Activated naive CD8-positive, alpha-beta T cell (primary cell): ENCODE measurements at regions not wholly inside any gene's neighbourhood (a gene's known extent, or its start where the extent isn't known, plus 50 kb on each side); places are given as distances from the start of the nearest gene placed in this dataset.

Experiments used
- H3K27ac Mint-ChIP-seq: one replicate; pipeline ENCODE4 v1.8.0; 2021; ENCODE audit warnings: mixed read lengths
- H3K27me3 Mint-ChIP-seq: one replicate; pipeline ENCODE4 v1.8.0; 2021; ENCODE audit warnings: mixed read lengths
- H3K36me3 Mint-ChIP-seq: one replicate; pipeline ENCODE4 v1.8.0; 2021; ENCODE audit warnings: mixed read lengths
- H3K4me1 Mint-ChIP-seq: one replicate; pipeline ENCODE4 v1.8.0; 2021; ENCODE audit warnings: low read depth, mixed read lengths
- H3K4me3 Mint-ChIP-seq: one replicate; pipeline ENCODE4 v1.8.0; 2021; ENCODE audit warnings: mild to moderate bottlenecking, mixed read lengths
- H3K9me3 Mint-ChIP-seq: one replicate; pipeline ENCODE4 v1.8.0; 2021; ENCODE audit warnings: low read depth, mixed read lengths

DNA sequence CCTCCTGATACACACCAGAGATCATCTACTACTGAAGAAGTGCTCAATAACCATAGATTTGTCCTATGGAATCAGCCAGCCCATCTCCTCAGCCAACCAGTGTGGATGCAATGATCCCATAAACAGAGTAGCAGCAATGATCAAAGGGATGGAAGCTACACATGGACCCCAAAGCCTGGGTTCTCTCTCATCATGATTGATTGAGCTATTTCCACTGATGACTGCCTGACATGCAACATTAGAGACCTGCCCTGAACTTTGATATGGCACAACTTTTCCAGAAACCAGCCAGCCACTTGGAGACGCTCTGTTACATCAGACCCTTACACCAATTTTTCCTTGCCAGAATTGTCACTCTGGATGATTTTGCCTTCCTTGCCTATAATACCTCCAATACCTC is 471.6 kb downstream of the BUD13 start:
- H3K4me1 Mint-ChIP-seq, result no peaks in the 10 kb centered on the region
- H3K4me3 Mint-ChIP-seq, result no peak overlapping the region
- no peaks in the 10 kb centered on the region for H3K36me3 Mint-ChIP-seq
- H3K9me3 Mint-ChIP-seq, result no peaks in the 10 kb centered on the region
- H3K27ac Mint-ChIP-seq, result no peak overlapping the region
- peaks cover 4% of the 10 kb centered on the region for H3K27me3 Mint-ChIP-seq

DNA sequence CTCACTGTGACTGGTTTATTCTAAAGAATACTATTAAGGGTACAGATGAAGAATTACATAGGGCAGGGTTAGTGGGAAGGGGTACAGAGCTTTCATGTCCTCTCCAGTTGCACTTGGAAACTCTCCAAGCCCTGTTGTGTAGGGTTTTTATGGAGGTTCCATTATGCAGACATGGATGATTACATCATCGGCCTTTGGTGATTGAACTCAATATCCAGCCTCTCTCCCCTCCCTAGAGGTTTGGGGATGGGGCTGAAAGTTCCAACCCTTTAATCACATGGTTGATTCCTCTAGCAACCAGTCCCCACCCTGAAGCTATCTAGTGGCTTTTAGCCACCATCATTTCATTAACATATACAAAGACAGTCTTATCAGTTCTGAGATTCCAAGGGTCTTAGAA is 472.6 kb downstream of the BUD13 start:
- H3K9me3 Mint-ChIP-seq, result no peaks in the 10 kb centered on the region
- no peaks in the 10 kb centered on the region for H3K36me3 Mint-ChIP-seq
- no peak overlapping the region for H3K4me3 Mint-ChIP-seq
- H3K4me1 Mint-ChIP-seq, result no peaks in the 10 kb centered on the region
- peaks cover 2% of the 10 kb centered on the region for H3K27me3 Mint-ChIP-seq
- H3K27ac Mint-ChIP-seq, result no peak overlapping the region

DNA sequence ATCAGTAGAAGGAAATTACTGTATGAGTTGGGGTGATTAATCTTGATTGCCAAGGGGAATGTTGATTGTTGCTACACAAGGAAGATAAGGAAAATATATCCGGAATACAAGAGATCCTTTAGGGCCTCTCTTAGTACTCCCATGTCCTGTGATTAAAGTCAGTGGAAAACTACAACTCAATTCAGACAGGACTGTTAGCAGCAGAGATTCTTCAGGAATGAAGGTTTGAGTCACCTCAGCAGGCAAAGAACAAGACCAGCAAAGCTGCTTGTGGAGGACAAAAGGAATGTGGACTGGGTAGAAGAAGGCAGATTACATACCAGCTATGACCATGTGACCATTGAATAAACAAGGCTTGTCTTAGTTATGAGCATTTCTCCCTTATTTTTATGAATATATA is 478.2 kb downstream of the BUD13 start:
- Mint-ChIP-seq H3K27ac (no peak overlapping the region), H3K36me3 (no peaks in the 10 kb centered on the region), H3K4me3 (no peak overlapping the region)

DNA sequence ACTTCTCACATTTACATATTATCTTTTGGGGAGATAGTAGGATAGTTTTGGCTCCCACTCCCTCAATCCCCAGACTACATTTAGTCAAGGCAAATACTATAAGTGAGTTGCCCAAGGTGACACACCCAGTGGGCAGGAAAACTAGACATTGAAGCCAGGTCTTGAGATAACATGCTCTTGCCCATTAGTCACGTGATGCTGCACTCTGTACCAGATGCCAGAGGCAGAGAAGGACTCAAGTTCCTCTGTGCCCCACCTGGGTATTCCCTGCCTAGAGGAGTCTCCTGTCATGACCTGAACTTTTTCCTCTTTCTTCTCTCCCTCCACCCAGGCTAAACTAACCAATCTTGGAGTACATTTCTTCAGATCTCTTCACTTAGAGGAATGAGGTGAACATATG is 484.9 kb downstream of the BUD13 start:
- Mint-ChIP-seq H3K4me1 (no peaks in the 10 kb centered on the region), H3K9me3 (no peaks in the 10 kb centered on the region), H3K36me3 (no peaks in the 10 kb centered on the region), H3K4me3 (no peak overlapping the region), H3K27me3 (no peaks in the 10 kb centered on the region), H3K27ac (no peak overlapping the region)

More for the DNA sequence above, 478.2 kb downstream of the BUD13 start:
- Mint-ChIP-seq H3K4me1 (no peaks in the 10 kb centered on the region), H3K27me3 (no peaks in the 10 kb centered on the region), H3K9me3 (no peaks in the 10 kb centered on the region)

DNA sequence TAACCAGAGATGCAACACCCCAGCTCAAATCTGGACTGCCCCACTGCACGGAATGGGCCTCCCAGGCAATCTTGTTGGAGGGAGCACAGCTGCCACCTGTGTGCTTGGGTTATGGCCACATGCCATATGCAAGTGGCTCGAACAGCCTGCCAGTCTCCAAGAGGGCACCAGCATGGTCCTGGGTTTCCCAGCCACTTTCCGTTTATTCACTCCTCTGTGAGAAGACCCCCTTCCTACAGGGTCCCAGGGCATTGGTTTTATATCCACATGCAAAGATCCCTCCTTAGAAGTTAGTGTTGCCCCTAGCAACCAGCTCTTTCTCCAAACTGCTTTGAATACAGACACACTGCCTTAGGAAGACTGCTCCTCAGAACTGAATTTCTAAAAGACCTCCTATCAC is 487.8 kb downstream of the BUD13 start:
- Mint-ChIP-seq H3K27me3 (peaks cover 1% of the 10 kb centered on the region), H3K4me1 (no peaks in the 10 kb centered on the region), H3K27ac (no peak overlapping the region), H3K4me3 (no peak overlapping the region), H3K36me3 (no peaks in the 10 kb centered on the region), H3K9me3 (no peaks in the 10 kb centered on the region)

DNA sequence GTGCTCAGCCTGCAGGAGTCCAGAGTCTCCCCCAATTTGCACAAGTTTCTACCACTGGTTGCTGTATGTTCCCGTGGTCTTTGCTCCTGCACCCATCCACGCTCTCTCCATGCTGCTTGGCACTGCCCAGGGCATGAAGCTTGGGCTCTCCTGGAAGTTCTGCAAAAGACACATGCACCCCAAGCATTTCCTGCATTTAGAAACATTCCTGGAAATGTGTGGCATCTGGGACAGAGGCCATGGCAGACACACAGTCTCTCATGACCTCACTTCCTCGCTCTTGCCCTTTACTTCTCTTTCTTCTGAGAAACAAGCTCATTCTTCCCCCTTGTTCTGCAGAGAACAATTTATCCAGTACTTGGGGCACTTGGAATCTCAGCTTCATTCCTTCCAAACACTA is 489.5 kb downstream of the BUD13 start:
- H3K27me3 Mint-ChIP-seq, result peaks cover 1% of the 10 kb centered on the region
- no peaks in the 10 kb centered on the region for H3K36me3 Mint-ChIP-seq
- no peaks in the 10 kb centered on the region for H3K4me1 Mint-ChIP-seq
- no peak overlapping the region for H3K4me3 Mint-ChIP-seq
- no peaks in the 10 kb centered on the region for H3K9me3 Mint-ChIP-seq
- no peak overlapping the region for H3K27ac Mint-ChIP-seq

DNA sequence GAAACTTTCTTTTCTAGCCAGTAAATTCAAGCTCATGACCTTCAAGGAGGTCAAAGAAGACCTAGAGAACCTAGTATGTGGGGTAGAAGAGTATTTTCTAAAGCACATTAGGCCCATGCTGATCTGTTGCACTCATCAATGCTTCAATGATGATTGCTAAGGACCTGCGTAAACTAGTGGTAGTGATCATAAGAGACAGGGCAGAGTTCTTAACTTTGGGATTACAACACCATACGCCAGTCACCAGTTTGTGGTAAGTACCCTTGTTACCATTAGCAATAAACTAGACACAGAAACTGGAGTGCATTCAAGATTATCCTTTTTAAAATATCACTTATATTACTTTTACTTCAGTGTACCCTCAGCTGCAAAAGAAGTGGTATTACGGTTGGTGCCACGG is 490.3 kb downstream of the BUD13 start:
- Mint-ChIP-seq H3K27me3 (peaks cover 1% of the 10 kb centered on the region), H3K36me3 (no peaks in the 10 kb centered on the region), H3K4me3 (no peak overlapping the region), H3K4me1 (no peaks in the 10 kb centered on the region), H3K27ac (no peak overlapping the region), H3K9me3 (no peaks in the 10 kb centered on the region)

DNA sequence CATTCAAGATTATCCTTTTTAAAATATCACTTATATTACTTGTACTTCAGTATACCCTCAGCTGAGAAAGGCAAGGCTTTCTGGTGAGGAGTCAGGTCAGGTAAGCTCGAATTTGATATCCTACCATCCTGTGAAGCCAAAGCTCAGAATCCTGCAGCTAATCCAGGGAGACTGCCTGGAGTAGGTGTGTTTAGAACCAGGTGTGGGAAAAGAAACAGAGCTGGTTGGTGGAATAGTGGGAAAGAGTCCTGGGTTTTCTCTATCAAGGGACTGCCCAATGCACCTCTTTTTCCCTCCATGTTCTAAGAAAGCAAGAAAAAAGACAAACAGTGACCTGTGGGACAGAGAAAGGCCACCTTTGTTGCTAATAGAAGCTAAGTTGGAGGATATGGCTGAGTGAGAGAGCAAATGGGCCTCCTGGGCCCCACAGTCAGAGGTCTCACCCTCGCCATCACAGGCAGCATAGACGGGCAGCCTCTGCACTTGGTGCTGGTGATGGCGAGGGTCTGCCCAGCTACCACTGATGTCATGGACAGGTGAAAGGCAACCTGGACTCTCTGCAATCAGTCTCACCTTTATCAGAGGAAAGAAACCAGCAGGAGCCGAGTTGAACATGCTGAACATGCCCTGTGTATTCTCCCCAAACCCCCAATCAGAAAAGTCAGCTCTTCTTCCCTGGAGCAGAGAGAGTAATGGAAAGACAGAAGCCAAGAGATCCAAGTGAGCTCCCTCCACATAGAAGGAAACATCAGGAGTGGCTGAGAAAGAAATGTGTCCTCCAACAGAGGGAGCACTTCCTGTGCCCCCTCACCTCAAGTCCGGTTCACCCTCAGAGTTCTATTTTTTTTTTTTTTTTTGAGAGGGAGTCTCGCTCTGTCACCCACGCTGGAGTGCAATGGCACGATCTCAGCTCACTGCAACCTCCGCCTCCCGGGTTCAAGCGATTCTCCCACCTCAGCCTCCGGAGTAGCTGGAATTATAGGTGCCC is 491.3 kb downstream of the BUD13 start:
- H3K36me3 Mint-ChIP-seq, result no peaks in the 10 kb centered on the region
- no peaks in the 10 kb centered on the region for H3K9me3 Mint-ChIP-seq
- H3K27me3 Mint-ChIP-seq, result peaks cover 1% of the 10 kb centered on the region
- no peaks in the 10 kb centered on the region for H3K4me1 Mint-ChIP-seq
- H3K27ac Mint-ChIP-seq, result no peak overlapping the region
- H3K4me3 Mint-ChIP-seq, result no peak overlapping the region

DNA sequence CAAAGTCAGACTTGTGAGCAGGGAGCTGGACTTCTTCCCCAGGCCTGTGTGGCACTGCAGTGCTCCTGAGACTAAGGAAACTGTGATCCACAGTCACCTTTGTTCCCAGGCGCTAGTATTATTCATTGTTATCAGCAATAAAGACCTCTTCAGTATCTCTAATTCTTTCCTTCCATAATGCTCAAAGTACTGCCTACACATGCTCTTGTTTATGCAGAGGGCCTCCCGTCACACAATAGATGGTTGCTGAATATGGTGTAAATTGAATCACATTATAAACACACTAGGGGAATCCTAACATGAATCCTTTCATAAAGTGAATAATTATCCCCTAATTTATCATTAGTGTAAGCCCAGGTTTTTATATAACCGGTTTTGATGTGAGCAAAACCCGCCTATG is 493.3 kb downstream of the BUD13 start:
- no peaks in the 10 kb centered on the region for H3K9me3 Mint-ChIP-seq
- H3K27me3 Mint-ChIP-seq, result peaks cover 1% of the 10 kb centered on the region
- H3K27ac Mint-ChIP-seq, result no peak overlapping the region
- H3K36me3 Mint-ChIP-seq, result no peaks in the 10 kb centered on the region
- peaks cover 2% of the 10 kb centered on the region for H3K4me1 Mint-ChIP-seq
- no peak overlapping the region for H3K4me3 Mint-ChIP-seq

DNA sequence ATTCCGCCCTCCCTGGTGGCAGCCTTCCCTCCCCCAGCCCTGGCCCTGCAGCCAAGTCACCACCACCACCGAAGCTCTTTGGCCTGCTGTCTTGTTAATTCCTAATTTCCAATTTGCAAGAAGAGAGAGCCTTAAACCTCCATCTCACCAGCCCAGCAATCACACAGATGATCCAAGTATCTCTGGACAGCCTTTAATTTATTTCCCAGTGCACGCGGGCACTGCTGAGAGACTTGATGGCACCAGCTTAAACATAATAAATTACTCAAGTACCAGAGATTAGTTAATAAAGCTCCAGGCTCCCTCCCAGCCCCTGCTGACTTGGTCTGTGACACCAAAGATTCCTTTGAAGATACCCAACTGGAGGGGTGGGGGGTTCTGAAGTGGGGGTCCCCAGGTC is 494.7 kb downstream of the BUD13 start:
- Mint-ChIP-seq H3K4me3 (no peak overlapping the region), H3K36me3 (no peaks in the 10 kb centered on the region), H3K4me1 (peaks cover 2% of the 10 kb centered on the region), H3K27me3 (peaks cover 6% of the 10 kb centered on the region), H3K27ac (no peak overlapping the region), H3K9me3 (no peaks in the 10 kb centered on the region)

DNA sequence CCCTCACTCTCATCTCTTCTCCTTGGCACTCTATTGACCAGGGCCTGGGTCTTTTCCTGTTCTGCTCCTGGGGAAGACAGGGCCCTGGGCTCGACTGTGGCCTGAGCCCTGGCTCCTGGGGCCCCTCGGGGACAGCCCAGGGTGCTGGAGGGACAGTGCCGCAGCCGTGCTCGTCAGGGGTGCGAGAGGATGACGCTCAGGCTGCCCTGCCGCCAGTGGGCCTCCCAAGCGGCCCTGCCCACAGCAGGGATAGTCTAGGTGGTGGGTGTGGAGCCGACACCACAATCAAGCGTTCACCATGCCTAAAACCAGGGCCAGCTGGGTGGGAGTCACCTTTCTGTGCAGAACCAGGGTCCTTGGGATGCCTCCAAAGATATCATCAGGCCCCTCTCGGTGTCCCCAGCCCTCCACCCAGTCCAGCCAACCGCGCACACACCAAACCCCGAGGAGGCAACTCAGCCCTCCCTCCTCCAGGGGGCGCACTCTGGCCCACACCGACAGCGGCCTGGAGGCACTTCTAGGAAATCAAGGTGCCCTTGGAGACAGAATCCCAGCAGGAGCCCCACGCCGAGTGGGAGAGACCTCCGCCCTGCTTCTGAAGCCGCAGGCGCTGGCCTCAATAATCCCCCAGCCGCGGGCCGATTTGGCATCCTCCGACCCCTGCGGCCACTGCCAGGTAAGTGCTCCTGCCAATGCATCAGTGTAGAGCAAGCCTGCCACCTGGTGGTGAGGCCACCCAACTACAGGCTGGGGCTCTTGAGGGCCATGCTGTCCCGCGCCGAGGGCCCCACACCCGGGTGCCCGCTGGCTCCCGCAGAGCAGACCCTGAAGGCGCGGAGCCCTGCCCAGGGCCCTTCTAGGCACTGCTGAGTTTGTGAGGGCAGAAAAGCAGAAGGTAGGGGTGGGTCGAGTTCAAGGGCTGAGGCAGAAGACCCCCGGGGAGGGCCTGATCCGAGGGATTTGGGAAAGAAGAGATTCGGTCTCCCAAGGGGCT is 496.4 kb downstream of the BUD13 start:
- no peak overlapping the region for H3K27ac Mint-ChIP-seq
- H3K27me3 Mint-ChIP-seq, result peaks cover 7% of the 10 kb centered on the region
- peaks cover 2% of the 10 kb centered on the region for H3K4me1 Mint-ChIP-seq
- no peaks in the 10 kb centered on the region for H3K36me3 Mint-ChIP-seq
- H3K9me3 Mint-ChIP-seq, result no peaks in the 10 kb centered on the region
- H3K4me3 Mint-ChIP-seq, result no peak overlapping the region

DNA sequence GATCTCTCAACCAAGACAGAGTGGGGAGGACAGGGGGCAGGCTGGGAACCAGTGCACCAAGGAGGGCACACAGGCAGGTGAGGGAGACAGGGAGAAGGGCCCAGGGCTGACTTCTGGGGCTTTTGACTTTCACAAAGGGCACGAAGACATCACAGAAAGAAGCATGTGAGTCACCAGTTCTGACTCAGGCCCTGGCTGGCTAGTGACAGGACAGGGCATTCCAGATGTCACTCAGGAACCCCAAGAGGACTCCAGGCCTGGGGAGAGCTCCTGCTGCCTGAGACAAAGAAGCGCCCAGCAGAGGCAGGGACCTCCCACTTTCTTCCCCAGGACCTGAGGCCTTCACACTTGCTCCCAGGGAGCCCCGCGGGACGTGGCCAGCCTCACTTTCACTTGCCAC is 497.2 kb downstream of the BUD13 start:
- H3K4me3 Mint-ChIP-seq, result no peak overlapping the region
- peaks cover 2% of the 10 kb centered on the region for H3K4me1 Mint-ChIP-seq
- H3K9me3 Mint-ChIP-seq, result no peaks in the 10 kb centered on the region
- no peak overlapping the region for H3K27ac Mint-ChIP-seq
- peaks cover 7% of the 10 kb centered on the region for H3K27me3 Mint-ChIP-seq
- H3K36me3 Mint-ChIP-seq, result no peaks in the 10 kb centered on the region

DNA sequence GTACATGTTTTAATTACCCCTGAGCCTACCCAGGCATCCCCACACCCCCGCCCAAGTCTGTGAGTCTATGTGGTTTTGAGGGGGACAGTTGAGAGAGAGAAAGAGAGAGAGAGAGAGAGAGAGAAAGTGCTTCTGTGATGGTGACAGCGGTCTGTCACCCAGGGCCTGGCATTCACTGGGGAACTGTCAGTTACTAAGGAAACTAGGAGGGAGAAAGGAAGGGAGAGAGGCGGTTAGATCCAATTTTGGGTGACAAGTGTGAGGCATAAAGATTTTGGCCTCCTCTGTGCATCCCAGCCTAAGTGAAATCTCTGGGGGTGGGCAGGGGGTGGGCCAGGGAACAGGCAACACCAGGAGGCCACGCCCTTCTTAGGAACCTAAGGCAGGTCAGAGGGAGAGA is 498.3 kb downstream of the BUD13 start:
- H3K27ac Mint-ChIP-seq, result no peak overlapping the region
- H3K9me3 Mint-ChIP-seq, result no peaks in the 10 kb centered on the region
- peaks cover 7% of the 10 kb centered on the region for H3K27me3 Mint-ChIP-seq
- no peak overlapping the region for H3K4me3 Mint-ChIP-seq
- H3K4me1 Mint-ChIP-seq, result peaks cover 2% of the 10 kb centered on the region
- no peaks in the 10 kb centered on the region for H3K36me3 Mint-ChIP-seq

DNA sequence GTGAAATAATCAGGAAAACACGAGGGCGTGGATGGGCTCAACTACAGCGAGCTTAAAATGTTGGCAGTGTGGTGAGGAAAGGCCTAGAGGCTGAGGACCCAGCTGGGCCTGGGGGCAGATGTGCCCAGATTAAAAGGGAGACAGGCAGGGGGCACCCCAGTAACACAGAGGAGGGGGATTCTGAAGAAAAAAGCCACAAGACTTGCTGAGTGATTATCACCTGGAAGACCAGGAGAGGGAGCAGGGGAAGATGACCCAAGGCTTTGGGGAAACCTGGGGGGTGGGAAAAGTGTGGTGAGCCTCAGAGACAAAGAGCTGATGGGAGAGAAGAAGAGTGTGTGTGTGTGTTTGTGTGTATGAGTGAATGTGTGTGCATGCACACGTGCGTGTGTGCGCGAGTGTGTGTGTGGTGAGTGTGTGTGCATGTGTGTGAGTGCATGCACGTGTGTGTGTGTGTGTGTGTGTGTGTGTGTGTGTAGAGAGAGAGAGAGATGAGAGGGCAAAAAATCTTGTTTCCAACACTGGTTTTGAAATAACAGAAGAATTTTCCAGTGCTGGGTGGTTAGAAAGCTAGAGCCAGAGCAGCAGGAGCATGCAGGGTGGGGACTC is 500.5 kb downstream of the BUD13 start:
- Mint-ChIP-seq H3K9me3 (no peaks in the 10 kb centered on the region), H3K27me3 (peaks cover 7% of the 10 kb centered on the region), H3K4me1 (peaks cover 2% of the 10 kb centered on the region), H3K4me3 (no peak overlapping the region), H3K36me3 (no peaks in the 10 kb centered on the region), H3K27ac (no peak overlapping the region)

DNA sequence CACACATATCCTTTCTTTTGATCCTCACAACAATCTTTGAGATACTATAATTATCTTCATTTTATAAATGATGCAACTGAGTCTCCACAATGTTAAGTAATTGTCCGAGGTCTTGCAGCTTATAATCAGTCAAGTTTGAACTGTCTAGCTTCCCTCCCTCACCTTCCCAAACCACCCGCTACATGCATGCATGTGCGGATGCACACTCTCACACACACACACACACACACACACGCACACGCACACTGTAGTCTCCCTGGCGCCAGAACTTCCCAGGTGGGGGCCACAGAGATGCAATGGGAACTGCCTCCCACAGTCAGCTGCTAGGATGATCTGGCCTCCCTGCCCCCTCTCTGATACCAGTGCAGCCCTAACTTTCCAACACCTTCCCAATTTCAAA is 501.3 kb downstream of the BUD13 start:
- Mint-ChIP-seq H3K27ac (no peak overlapping the region), H3K4me1 (peaks cover 2% of the 10 kb centered on the region), H3K9me3 (no peaks in the 10 kb centered on the region), H3K36me3 (no peaks in the 10 kb centered on the region), H3K27me3 (peaks cover 7% of the 10 kb centered on the region), H3K4me3 (no peak overlapping the region)
